Calu3 (cell line): ENCODE measurements at regions not wholly inside any gene's neighbourhood (a gene's known extent, or its start where the extent isn't known, plus 50 kb on each side); places are given as distances from the start of the nearest gene placed in this dataset.
A peak's percentile ranks its signal among the peaks of the same experiment; 100 is the strongest.

Experiments used
- BruUV-seq: library from RNA; stranded (reverse); fragments of 400-500 nt; replicated peaks from 2 replicates; lab custom pipeline; 2021; lab: Mats Ljungman, UMichigan
- CTCF ChIA-PET: fragments of 300-600 bp; sonication (Branson Sonifier 250); formaldehyde crosslinking; loops from one replicate; lab custom pipeline; 2022; ENCODE audit warnings: antibody characterized with exemption; lab: Charles Lee
- DNase-seq: peaks from one replicate; pipeline ENCODE4 v3.0.0; 2022
- H3K27ac Mint-ChIP-seq: one replicate; pipeline ENCODE4 v1.8.0; 2022; ENCODE audit warnings: mixed read lengths; ENCODE audit not compliant: unreplicated experiment
- H3K27me3 Mint-ChIP-seq: one replicate; pipeline ENCODE4 v1.8.0; 2022; ENCODE audit warnings: mixed read lengths; ENCODE audit not compliant: unreplicated experiment
- H3K36me3 Mint-ChIP-seq: one replicate; pipeline ENCODE4 v1.8.0; 2022; ENCODE audit warnings: mild to moderate bottlenecking, moderate library complexity, mixed read lengths; ENCODE audit not compliant: insufficient read depth, unreplicated experiment
- H3K4me1 Mint-ChIP-seq: one replicate; pipeline ENCODE4 v1.8.0; 2022; ENCODE audit warnings: mild to moderate bottlenecking, low read depth, mixed read lengths; ENCODE audit not compliant: unreplicated experiment
- H3K4me3 Mint-ChIP-seq: one replicate; pipeline ENCODE4 v1.8.0; 2022; ENCODE audit warnings: mild to moderate bottlenecking, low read depth, moderate library complexity, mixed read lengths; ENCODE audit not compliant: unreplicated experiment
- H3K9me3 Mint-ChIP-seq: one replicate; pipeline ENCODE4 v1.8.0; 2022; ENCODE audit warnings: low read depth, mixed read lengths; ENCODE audit not compliant: unreplicated experiment
- CTCF ChIP-seq: fragments of 200-600 bp; IDR thresholded peaks from one replicate; pipeline ENCODE4 v1.8.0; 2022; ENCODE audit warnings: antibody characterized with exemption; ENCODE audit not compliant: unreplicated experiment
- intact Hi-C: fragments of 100-400 bp; cut with micrococcal nuclease; formaldehyde crosslinking; loops from one replicate; pipeline ENCODE4 v1.10.0; 2022; ENCODE audit not compliant: unreplicated experiment

GRCh38 chr7:15856311-15856710 is 169.8 kb upstream of the MEOX2 start:
- Mint-ChIP-seq H3K27me3 (no peaks in the 10 kb centered on the region), H3K9me3 (peaks cover 2% of the 10 kb centered on the region), H3K36me3 (no peaks in the 10 kb centered on the region), H3K4me1 (peaks cover 18% of the 10 kb centered on the region), H3K4me3 (no peak overlapping the region), H3K27ac (no peak overlapping the region)
- DNase-seq, result no peak
- intact Hi-C loops, result no loop called here
- no peak for TF ChIP-seq CTCF
- BruUV-seq, result no TSS peak
- CTCF ChIA-PET, result no interaction called here

- Mint-ChIP-seq H3K9me3 (peaks cover 2% of the 10 kb centered on the region), H3K4me1 (peaks cover 18% of the 10 kb centered on the region), H3K36me3 (no peaks in the 10 kb centered on the region), H3K27me3 (no peaks in the 10 kb centered on the region), H3K4me3 (peak overlapping the region; percentile 2), H3K27ac (peak overlapping the region; percentile 17)
- intact Hi-C loops, result no loop called here
- TF ChIP-seq CTCF, result no peak
- BruUV-seq, result no TSS peak
- DNase-seq, result no peak
- CTCF ChIA-PET, result no interaction called here
Measured at GRCh38 chr7:15855525-15856109, 169.1 kb upstream of the MEOX2 start.

- Mint-ChIP-seq H3K27me3 (no peaks in the 10 kb centered on the region), H3K27ac (peak overlapping the region; percentile 17), H3K36me3 (no peaks in the 10 kb centered on the region), H3K9me3 (peaks cover 2% of the 10 kb centered on the region), H3K4me3 (peak overlapping the region; percentile 2), H3K4me1 (peaks cover 18% of the 10 kb centered on the region)
- TF ChIP-seq CTCF, result no peak
- BruUV-seq, result no TSS peak
- intact Hi-C loops, result no loop called here
- peak; percentile 47 for DNase-seq
- CTCF ChIA-PET, result no interaction called here
Measured at GRCh38 chr7:15854841-15855524, 168.5 kb upstream of the MEOX2 start.

GRCh38 chr7:15853832-15854470 is 167.5 kb upstream of the MEOX2 start:
- H3K4me1 Mint-ChIP-seq, result peaks cover 18% of the 10 kb centered on the region
- H3K27ac Mint-ChIP-seq, result no peak overlapping the region
- CTCF ChIA-PET, result no interaction called here
- DNase-seq, result no peak
- H3K36me3 Mint-ChIP-seq, result no peaks in the 10 kb centered on the region
- H3K27me3 Mint-ChIP-seq, result no peaks in the 10 kb centered on the region
- peaks cover 2% of the 10 kb centered on the region for H3K9me3 Mint-ChIP-seq
- no peak for TF ChIP-seq CTCF
- no peak overlapping the region for H3K4me3 Mint-ChIP-seq
- no TSS peak for BruUV-seq
- intact Hi-C loops, result no loop called here
